M059J (cell line): ENCODE measurements at regions not wholly inside any gene's neighbourhood (a gene's known extent, or its start where the extent isn't known, plus 50 kb on each side); places are given as distances from the start of the nearest gene placed in this dataset.
"Not testable (repeated sequence)": the region's sequence is repeated elsewhere in the genome, so short reads cannot be mapped to it uniquely, and the experiment has no call there.

ENCODE experiments used
- DNase-seq: peaks from one replicate; pipeline ENCODE4 v3.0.0-alpha.2; 2012; ENCODE audit warnings: low read depth

GRCh38 chr3:35262406-35262805, 376.9 kb upstream of the ARPP21 start:
- no peak for DNase-seq

- no peak for DNase-seq
Observed at GRCh38 chr3:35263477-35263876, 375.8 kb upstream of the ARPP21 start.

GRCh38 chr3:35266065-35266464, 373.3 kb upstream of the ARPP21 start:
- not testable (repeated sequence) for DNase-seq

- no peak for DNase-seq
Observed at GRCh38 chr3:35275768-35276167, 363.6 kb upstream of the ARPP21 start.

GRCh38 chr3:35276568-35276967, 362.8 kb upstream of the ARPP21 start:
- DNase-seq = no peak

GRCh38 chr3:35291471-35292236, 347.7 kb upstream of the ARPP21 start:
- DNase-seq = no peak

GRCh38 chr3:35292568-35292967, 346.8 kb upstream of the ARPP21 start:
- no peak for DNase-seq

GRCh38 chr3:35295906-35296305, 343.4 kb upstream of the ARPP21 start:
- DNase-seq = no peak

GRCh38 chr3:35296533-35296932, 342.8 kb upstream of the ARPP21 start:
- DNase-seq = no peak

- DNase-seq = not testable (repeated sequence)
Observed at GRCh38 chr3:35296944-35297343, 342.4 kb upstream of the ARPP21 start.

GRCh38 chr3:35305406-35305805, 333.9 kb upstream of the ARPP21 start:
- DNase-seq = no peak

- no peak for DNase-seq
Observed at GRCh38 chr3:35307296-35307695, 332.0 kb upstream of the ARPP21 start.

- DNase-seq = not testable (repeated sequence)
Observed at GRCh38 chr3:35316841-35317240, 322.5 kb upstream of the ARPP21 start.

GRCh38 chr3:35320646-35321407, 318.5 kb upstream of the ARPP21 start:
- no peak for DNase-seq

- DNase-seq = peak; percentile 10
Observed at GRCh38 chr3:35322070-35322469, 317.3 kb upstream of the ARPP21 start.

- no peak for DNase-seq
Observed at GRCh38 chr3:35335703-35336102, 303.6 kb upstream of the ARPP21 start.

GRCh38 chr3:35336601-35337000, 302.7 kb upstream of the ARPP21 start:
- no peak for DNase-seq

GRCh38 chr3:35338186-35338585, 301.1 kb upstream of the ARPP21 start:
- DNase-seq = no peak

GRCh38 chr3:35380196-35380595, 259.1 kb upstream of the ARPP21 start:
- no peak for DNase-seq

- no peak for DNase-seq
Observed at GRCh38 chr3:35383216-35383615, 256.1 kb upstream of the ARPP21 start.

- DNase-seq = no peak
Observed at GRCh38 chr3:35383719-35384555, 255.4 kb upstream of the ARPP21 start.

- no peak for DNase-seq
Observed at GRCh38 chr3:35385271-35385670, 254.1 kb upstream of the ARPP21 start.
